Suprapubic skin (tissue), 4 donors: ENCODE measurements at regions not wholly inside any gene's neighbourhood (a gene's known extent, or its start where the extent isn't known, plus 50 kb on each side); places are given as distances from the start of the nearest gene placed in this dataset.

ENCODE experiments used
- CTCF ChIP-seq, 2 donors: fragments of 200-600 bp in 1 of 2; fragments of 450-650 bp in 1 of 2; sonication (generic) in 1 of 2; IDR thresholded peaks; one replicate each; pipeline ENCODE4 v1.5.1; 2016 to 2019; ENCODE audit warnings: antibody characterized with exemption in 2 of 2, mild to moderate bottlenecking in 1 of 2, moderate library complexity in 1 of 2
- EP300 ChIP-seq: sonication (generic); formaldehyde crosslinking; IDR thresholded peaks from one replicate; pipeline ENCODE4 v1.6.1; 2017; ENCODE audit warnings: antibody characterized with exemption
- POLR2A ChIP-seq, 2 donors: fragments of 450-650 bp; IDR thresholded peaks; one replicate each; pipeline ENCODE4 v1.6.1; 2017; ENCODE audit warnings: antibody characterized with exemption in 2 of 2, mild to moderate bottlenecking in 2 of 2, moderate library complexity in 2 of 2
- POLR2AphosphoS5 ChIP-seq, 3 donors: sonication (generic); formaldehyde crosslinking; IDR thresholded peaks; one replicate each; pipeline ENCODE4 v1.6.1; 2017; ENCODE audit warnings: antibody characterized with exemption in 3 of 3

GRCh38 chrX:45843518-45843917 lies 642.8 kb upstream of the DIPK2B start:
- TF ChIP-seq POLR2AphosphoS5 (IDR thresholded peaks at IDR 0.05) (no peak), CTCF (IDR thresholded peaks at IDR 0.05) (no peak), POLR2A (IDR thresholded peaks at IDR 0.05) (no peak), EP300 (no peak)
